ENCODE measurements at regions not wholly inside any gene's neighbourhood (a gene's known extent, or its start where the extent isn't known, plus 50 kb on each side); places are given as distances from the start of the nearest gene placed in this dataset.
"Not testable (repeated sequence)": the region's sequence is repeated elsewhere in the genome, so short reads cannot be mapped to it uniquely, and the experiment has no call there.

DNA sequence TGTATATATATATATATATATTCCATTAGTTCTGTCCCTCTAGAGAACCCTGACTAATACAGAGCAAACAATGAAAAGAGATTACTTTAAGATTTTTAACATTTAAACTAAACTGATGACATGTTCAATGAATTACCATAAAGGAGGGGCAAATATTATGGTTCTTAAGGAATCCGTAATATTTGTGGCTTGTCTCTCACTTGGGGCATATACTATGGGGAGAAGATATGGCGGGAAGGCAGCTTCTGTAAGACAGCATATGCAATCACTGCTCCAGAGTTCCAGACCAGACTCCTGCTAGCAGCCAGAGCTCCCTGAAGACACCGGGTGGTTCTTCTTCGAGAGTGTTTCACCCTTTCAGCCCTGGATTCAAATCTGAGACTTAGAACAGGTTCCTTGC lies 321.1 kb upstream of the NT5E start:
- FAIRE-seq, result no peak
- TF ChIP-seq, protein P1, sequence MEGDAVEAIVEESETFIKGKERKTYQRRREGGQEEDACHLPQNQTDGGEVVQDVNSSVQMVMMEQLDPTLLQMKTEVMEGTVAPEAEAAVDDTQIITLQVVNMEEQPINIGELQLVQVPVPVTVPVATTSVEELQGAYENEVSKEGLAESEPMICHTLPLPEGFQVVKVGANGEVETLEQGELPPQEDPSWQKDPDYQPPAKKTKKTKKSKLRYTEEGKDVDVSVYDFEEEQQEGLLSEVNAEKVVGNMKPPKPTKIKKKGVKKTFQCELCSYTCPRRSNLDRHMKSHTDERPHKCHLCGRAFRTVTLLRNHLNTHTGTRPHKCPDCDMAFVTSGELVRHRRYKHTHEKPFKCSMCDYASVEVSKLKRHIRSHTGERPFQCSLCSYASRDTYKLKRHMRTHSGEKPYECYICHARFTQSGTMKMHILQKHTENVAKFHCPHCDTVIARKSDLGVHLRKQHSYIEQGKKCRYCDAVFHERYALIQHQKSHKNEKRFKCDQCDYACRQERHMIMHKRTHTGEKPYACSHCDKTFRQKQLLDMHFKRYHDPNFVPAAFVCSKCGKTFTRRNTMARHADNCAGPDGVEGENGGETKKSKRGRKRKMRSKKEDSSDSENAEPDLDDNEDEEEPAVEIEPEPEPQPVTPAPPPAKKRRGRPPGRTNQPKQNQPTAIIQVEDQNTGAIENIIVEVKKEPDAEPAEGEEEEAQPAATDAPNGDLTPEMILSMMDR (IDR thresholded peaks at IDR 0.05; ENCODE audit: borderline replicate concordance, extremely low read depth, insufficient read depth), result no peak
- H3K27me3 ChIP-seq (ENCODE audit: control insufficient read depth, insufficient read depth, low read length), result no peaks in the 10 kb centered on the region

DNA sequence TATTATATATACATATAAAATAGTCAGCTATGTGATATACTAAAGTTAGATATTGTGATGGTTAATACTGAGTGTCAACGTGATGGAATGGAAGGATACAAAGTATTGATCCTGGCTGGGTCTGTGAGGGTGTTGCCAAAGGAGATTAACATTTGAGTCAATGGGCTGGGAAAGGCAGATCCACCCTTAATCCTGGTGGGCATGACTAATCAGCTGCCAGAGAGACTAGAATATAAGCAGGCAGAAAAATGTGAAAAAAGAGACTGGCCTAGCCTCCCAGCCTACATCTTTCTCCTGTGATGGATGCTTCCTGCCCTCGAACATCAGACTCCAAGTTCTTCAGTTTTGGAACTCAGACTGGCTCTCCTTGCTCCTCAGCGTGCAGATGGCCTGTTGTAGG lies 321.6 kb upstream of the NT5E start:
- intact Hi-C loops (cut with DNase I); H3K36me3 ChIP-seq (ENCODE audit: control insufficient read depth in 2 of 3, insufficient read depth in 3 of 3, low read length in 3 of 3); H3K27me3 ChIP-seq (ENCODE audit: control insufficient read depth, insufficient read depth, low read length); DNase-seq; H3K27ac ChIP-seq (ENCODE audit: low read depth in 2 of 2, low read length in 2 of 2); H3K9ac ChIP-seq (ENCODE audit: low read length in 3 of 3); H3K4me1 ChIP-seq (ENCODE audit: control insufficient read depth in 2 of 3, insufficient read depth in 2 of 3, low read depth in 1 of 3, low read length in 3 of 3); H3K9me3 ChIP-seq (ENCODE audit: control insufficient read depth in 2 of 3, insufficient read depth in 1 of 3, low read length in 3 of 3); H3K4me3 ChIP-seq (ENCODE audit: low read length in 3 of 3); FAIRE-seq: not testable (repeated sequence)

More for the DNA sequence above, 321.1 kb upstream of the NT5E start:
- Histone ChIP-seq H3K9ac (ENCODE audit: low read length in 3 of 3) (no peak overlapping the region), H3K4me3 (ENCODE audit: low read length in 3 of 3) (no peak overlapping the region), H3K27ac (ENCODE audit: low read depth in 2 of 2, low read length in 2 of 2) (no peak overlapping the region), H3K4me1 (ENCODE audit: control insufficient read depth in 2 of 3, insufficient read depth in 2 of 3, low read depth in 1 of 3, low read length in 3 of 3) (peaks cover 0 to 6% (median 0%) of the 10 kb centered on the region in 3 donors), H3K9me3 (ENCODE audit: control insufficient read depth in 2 of 3, insufficient read depth in 1 of 3, low read length in 3 of 3) (no peaks in the 10 kb centered on the region), H3K36me3 (ENCODE audit: control insufficient read depth in 2 of 3, insufficient read depth in 3 of 3, low read length in 3 of 3) (no peaks in the 10 kb centered on the region)
- DNase-seq, result no peak
- intact Hi-C loops (cut with DNase I), result no loop called here

DNA sequence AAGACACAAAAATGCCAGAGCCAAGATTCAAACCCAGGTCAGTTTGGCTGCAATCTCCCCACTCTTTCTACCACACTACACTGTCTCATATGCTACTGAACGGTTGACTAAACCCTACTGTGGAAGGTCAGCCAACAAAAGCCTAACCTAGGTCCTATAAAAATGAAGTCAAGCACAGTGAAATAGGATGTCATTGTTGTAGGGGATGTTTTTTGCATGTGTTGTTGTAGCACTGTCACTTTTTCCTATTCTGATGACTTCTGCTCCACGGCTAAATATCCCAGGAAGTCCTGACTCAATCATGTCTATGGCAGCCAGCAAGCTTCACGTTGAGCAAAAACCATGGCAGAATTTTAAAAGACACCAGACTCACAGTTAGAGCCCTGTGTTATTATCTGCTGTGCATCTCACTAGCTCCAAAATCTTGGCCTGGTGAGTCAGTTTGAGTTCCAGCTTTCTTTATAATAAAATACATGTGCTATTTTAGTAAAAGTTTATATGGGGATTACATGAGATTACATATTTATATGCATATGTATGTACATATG lies 322.1 kb upstream of the NT5E start:
- Histone ChIP-seq H3K4me3 (ENCODE audit: low read length in 3 of 3) (no peak overlapping the region), H3K27me3 (ENCODE audit: control insufficient read depth, insufficient read depth, low read length) (no peaks in the 10 kb centered on the region), H3K27ac (ENCODE audit: low read depth in 2 of 2, low read length in 2 of 2) (no peak overlapping the region), H3K36me3 (ENCODE audit: control insufficient read depth in 2 of 3, insufficient read depth in 3 of 3, low read length in 3 of 3) (no peaks in the 10 kb centered on the region), H3K9me3 (ENCODE audit: control insufficient read depth in 2 of 3, insufficient read depth in 1 of 3, low read length in 3 of 3) (no peaks in the 10 kb centered on the region), H3K9ac (ENCODE audit: low read length in 3 of 3) (no peak overlapping the region), H3K4me1 (ENCODE audit: control insufficient read depth in 2 of 3, insufficient read depth in 2 of 3, low read depth in 1 of 3, low read length in 3 of 3) (peaks cover 0 to 6% (median 0%) of the 10 kb centered on the region in 3 donors)
- intact Hi-C loops (cut with DNase I), result no loop called here
- FAIRE-seq (no peak), DNase-seq (no peak)
- TF ChIP-seq, protein P1 (IDR thresholded peaks at IDR 0.05; ENCODE audit: borderline replicate concordance, extremely low read depth, insufficient read depth), result no peak

DNA sequence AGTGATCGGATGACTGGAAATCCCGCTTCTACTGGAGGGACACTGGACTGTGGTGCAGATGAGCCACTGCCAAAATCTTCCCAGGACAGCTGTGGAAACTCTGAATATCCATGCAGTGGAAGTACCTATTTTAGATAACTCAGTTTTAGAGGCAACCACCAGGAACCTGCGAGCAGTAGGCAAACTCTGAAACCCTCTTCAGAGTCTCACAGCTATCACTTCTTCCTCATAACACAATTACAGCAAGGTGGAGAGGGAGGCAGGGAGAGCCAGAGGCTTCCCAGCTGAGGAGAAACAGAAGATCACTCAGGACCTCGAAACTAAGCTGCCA lies 322.8 kb upstream of the NT5E start:
- FAIRE-seq, result no peak
- H3K9me3 ChIP-seq (ENCODE audit: control insufficient read depth in 2 of 3, insufficient read depth in 1 of 3, low read length in 3 of 3), result no peaks in the 10 kb centered on the region
- no peak overlapping the region for H3K27ac ChIP-seq (ENCODE audit: low read depth in 2 of 2, low read length in 2 of 2)
- TF ChIP-seq, protein P1 (IDR thresholded peaks at IDR 0.05; ENCODE audit: borderline replicate concordance, extremely low read depth, insufficient read depth), result no peak
- DNase-seq, result no peak
- H3K27me3 ChIP-seq (ENCODE audit: control insufficient read depth, insufficient read depth, low read length), result no peaks in the 10 kb centered on the region
- H3K9ac ChIP-seq (ENCODE audit: low read length in 3 of 3), result no peak overlapping the region
- no peak overlapping the region for H3K4me3 ChIP-seq (ENCODE audit: low read length in 3 of 3)
- peaks cover 0 to 6% (median 0%) of the 10 kb centered on the region in 3 donors for H3K4me1 ChIP-seq (ENCODE audit: control insufficient read depth in 2 of 3, insufficient read depth in 2 of 3, low read depth in 1 of 3, low read length in 3 of 3)
- no peaks in the 10 kb centered on the region for H3K36me3 ChIP-seq (ENCODE audit: control insufficient read depth in 2 of 3, insufficient read depth in 3 of 3, low read length in 3 of 3)
- intact Hi-C loops (cut with DNase I), result no loop called here

Data from kidney (tissue), 13 donors.